ENCODE measurements at regions not wholly inside any gene's neighbourhood (a gene's known extent, or its start where the extent isn't known, plus 50 kb on each side); places are given as distances from the start of the nearest gene placed in this dataset.

DNA sequence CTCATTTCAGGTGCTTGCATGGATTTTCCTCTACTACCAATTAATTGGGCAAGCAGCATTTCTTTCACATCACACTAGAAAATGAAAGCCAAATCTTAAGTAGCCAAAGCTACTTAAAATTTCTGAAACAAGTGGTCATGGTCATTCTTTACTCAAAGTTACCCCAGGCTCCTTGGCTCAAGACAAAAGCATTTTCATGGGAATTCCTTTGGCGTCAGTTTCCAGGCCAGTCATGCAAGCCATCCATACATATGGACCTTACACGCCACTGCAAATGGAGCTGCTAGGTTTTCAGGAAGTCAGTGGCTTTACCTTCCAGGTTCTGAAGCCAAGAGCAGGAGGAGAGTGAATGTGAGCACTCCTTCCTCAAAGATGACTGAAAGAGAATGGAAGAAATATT, 83.7 kb upstream of the IL12A start:
- Histone ChIP-seq H4K20me1 (ENCODE audit: control insufficient read depth, extremely low read depth, insufficient read depth, low read length) (no peaks in the 10 kb centered on the region), H2AFZ (ENCODE audit: low read length) (no peak overlapping the region), H3K4me1 (ENCODE audit: control insufficient read depth, extremely low read depth, insufficient read depth, low read length) (no peaks in the 10 kb centered on the region), H3K4me2 (ENCODE audit: extremely low read depth, insufficient read depth, low read length) (no peak overlapping the region), H3K79me2 (ENCODE audit: control insufficient read depth, insufficient read depth, low read length) (no peaks in the 10 kb centered on the region), H3K4me3 (replicated peaks in 1 of 4; ENCODE audit: control extremely low read depth in 1 of 4, insufficient read depth in 1 of 4, low read depth in 3 of 4, low read length in 4 of 4) (no peak overlapping the region), H3K9ac (ENCODE audit: insufficient read depth, low read length) (no peak overlapping the region), H3K27ac (ENCODE audit: insufficient read depth, low read length) (no peak overlapping the region), H3K27me3 (ENCODE audit: control insufficient read depth, insufficient read depth, low read length) (no peaks in the 10 kb centered on the region), H3K9me3 (ENCODE audit: control insufficient read depth, insufficient read depth, low read depth, low read length) (no peaks in the 10 kb centered on the region), H3K36me3 (ENCODE audit: control insufficient read depth, insufficient read depth, low read length) (no peaks in the 10 kb centered on the region)
- no peak for TF ChIP-seq EZH2 (IDR thresholded peaks at IDR 0.05; ENCODE audit: low read length, missing control alignments)
- peak in 1 of 2 donors; percentile 58 for DNase-seq (ENCODE audit: low read depth in 2 of 2)

DNA sequence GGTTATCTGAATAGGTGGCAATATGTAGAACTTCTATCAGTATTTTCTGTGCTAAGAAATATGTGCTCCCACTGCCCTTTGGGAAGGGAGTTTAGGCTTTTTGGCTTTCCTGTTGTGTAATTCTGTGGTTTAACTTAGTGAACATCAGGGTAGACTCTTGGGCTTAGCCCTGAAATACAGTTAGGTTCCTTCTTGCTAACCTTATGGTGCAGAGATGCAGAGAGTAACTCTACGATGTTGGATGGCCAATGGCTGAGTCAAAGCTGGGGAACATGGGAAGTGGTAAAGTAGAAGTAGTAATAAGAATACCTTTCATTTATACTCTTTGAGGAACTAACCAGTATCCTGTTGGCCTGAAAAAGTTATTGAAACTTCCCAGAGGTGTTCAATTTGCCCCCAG, 80.8 kb upstream of the IL12A start:
- Histone ChIP-seq H3K4me1 (ENCODE audit: control insufficient read depth, extremely low read depth, insufficient read depth, low read length) (peaks cover 3% of the 10 kb centered on the region), H2AFZ (ENCODE audit: low read length) (no peak overlapping the region), H3K4me3 (replicated peaks in 1 of 4; ENCODE audit: control extremely low read depth in 1 of 4, insufficient read depth in 1 of 4, low read depth in 3 of 4, low read length in 4 of 4) (no peak overlapping the region), H3K4me2 (ENCODE audit: extremely low read depth, insufficient read depth, low read length) (no peak overlapping the region), H3K79me2 (ENCODE audit: control insufficient read depth, insufficient read depth, low read length) (no peaks in the 10 kb centered on the region), H3K27ac (ENCODE audit: insufficient read depth, low read length) (no peak overlapping the region), H3K9me3 (ENCODE audit: control insufficient read depth, insufficient read depth, low read depth, low read length) (no peaks in the 10 kb centered on the region), H3K9ac (ENCODE audit: insufficient read depth, low read length) (no peak overlapping the region), H4K20me1 (ENCODE audit: control insufficient read depth, extremely low read depth, insufficient read depth, low read length) (no peaks in the 10 kb centered on the region), H3K36me3 (ENCODE audit: control insufficient read depth, insufficient read depth, low read length) (no peaks in the 10 kb centered on the region), H3K27me3 (ENCODE audit: control insufficient read depth, insufficient read depth, low read length) (no peaks in the 10 kb centered on the region)
- DNase-seq (ENCODE audit: low read depth in 2 of 2): no peak
- TF ChIP-seq EZH2 (IDR thresholded peaks at IDR 0.05; ENCODE audit: low read length, missing control alignments): no peak
- TF ChIP-seq, protein P1, sequence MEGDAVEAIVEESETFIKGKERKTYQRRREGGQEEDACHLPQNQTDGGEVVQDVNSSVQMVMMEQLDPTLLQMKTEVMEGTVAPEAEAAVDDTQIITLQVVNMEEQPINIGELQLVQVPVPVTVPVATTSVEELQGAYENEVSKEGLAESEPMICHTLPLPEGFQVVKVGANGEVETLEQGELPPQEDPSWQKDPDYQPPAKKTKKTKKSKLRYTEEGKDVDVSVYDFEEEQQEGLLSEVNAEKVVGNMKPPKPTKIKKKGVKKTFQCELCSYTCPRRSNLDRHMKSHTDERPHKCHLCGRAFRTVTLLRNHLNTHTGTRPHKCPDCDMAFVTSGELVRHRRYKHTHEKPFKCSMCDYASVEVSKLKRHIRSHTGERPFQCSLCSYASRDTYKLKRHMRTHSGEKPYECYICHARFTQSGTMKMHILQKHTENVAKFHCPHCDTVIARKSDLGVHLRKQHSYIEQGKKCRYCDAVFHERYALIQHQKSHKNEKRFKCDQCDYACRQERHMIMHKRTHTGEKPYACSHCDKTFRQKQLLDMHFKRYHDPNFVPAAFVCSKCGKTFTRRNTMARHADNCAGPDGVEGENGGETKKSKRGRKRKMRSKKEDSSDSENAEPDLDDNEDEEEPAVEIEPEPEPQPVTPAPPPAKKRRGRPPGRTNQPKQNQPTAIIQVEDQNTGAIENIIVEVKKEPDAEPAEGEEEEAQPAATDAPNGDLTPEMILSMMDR (conservative IDR thresholded peaks at IDR 0.05 in 1 of 2, IDR thresholded peaks at IDR 0.05 in 1 of 2; ENCODE audit: low read depth in 1 of 2, low read length in 2 of 2): no peak

DNA sequence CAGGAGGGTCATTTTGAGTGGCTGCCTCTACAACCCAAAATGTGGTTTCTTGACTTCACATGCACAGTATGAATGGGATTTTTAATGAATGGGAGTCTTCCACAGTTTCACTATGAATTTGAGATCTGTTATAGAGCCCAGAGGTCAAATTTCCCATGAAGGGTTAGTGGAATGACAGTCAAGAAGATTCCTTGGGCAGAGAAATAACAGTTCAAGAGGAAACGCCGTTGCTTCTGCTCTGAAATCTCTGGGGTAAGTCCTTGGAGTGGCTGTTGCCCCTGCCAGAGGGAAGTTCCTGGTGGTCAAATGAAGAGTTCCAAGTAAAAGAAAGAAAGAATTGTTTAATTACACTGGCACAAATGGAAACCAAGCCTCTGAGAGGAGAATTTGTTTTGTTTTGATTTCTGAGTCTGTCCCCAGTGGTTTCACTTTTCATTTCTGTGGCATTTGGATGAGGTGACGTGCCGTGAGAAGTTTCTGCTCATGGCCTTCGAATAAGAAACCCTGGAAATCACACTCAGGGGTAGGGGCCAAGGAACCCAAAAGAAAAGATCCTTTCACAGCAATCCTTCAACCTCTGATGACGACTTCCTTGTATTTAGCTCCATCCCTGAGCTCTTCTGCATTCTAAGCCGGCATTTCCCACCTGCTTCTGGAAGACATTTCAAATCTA, 77.5 kb upstream of the IL12A start:
- peak in 1 of 2 donors; percentile 15 for DNase-seq (ENCODE audit: low read depth in 2 of 2)
- H3K27me3 ChIP-seq (ENCODE audit: control insufficient read depth, insufficient read depth, low read length): no peaks in the 10 kb centered on the region
- H3K79me2 ChIP-seq (ENCODE audit: control insufficient read depth, insufficient read depth, low read length): no peaks in the 10 kb centered on the region
- H3K4me1 ChIP-seq (ENCODE audit: control insufficient read depth, extremely low read depth, insufficient read depth, low read length): peaks cover 6% of the 10 kb centered on the region
- TF ChIP-seq, protein P1 (conservative IDR thresholded peaks at IDR 0.05 in 1 of 2, IDR thresholded peaks at IDR 0.05 in 1 of 2; ENCODE audit: low read depth in 1 of 2, low read length in 2 of 2): no peak
- TF ChIP-seq EZH2 (IDR thresholded peaks at IDR 0.05; ENCODE audit: low read length, missing control alignments): no peak
- no peak overlapping the region for H3K9ac ChIP-seq (ENCODE audit: insufficient read depth, low read length)
- peak overlapping the region in 3 of 4 experiments; percentile 5 to 25 (median 12) for H3K4me3 ChIP-seq (replicated peaks in 1 of 4; ENCODE audit: control extremely low read depth in 1 of 4, insufficient read depth in 1 of 4, low read depth in 3 of 4, low read length in 4 of 4)
- no peaks in the 10 kb centered on the region for H3K9me3 ChIP-seq (ENCODE audit: control insufficient read depth, insufficient read depth, low read depth, low read length)
- H4K20me1 ChIP-seq (ENCODE audit: control insufficient read depth, extremely low read depth, insufficient read depth, low read length): no peaks in the 10 kb centered on the region
- peak overlapping the region; percentile 1 for H3K27ac ChIP-seq (ENCODE audit: insufficient read depth, low read length)
- H3K4me2 ChIP-seq (ENCODE audit: extremely low read depth, insufficient read depth, low read length): peak overlapping the region; percentile 36
- peak overlapping the region; percentile 40 for H2AFZ ChIP-seq (ENCODE audit: low read length)
- no peaks in the 10 kb centered on the region for H3K36me3 ChIP-seq (ENCODE audit: control insufficient read depth, insufficient read depth, low read length)
